ENCODE measurements at regions not wholly inside any gene's neighbourhood (a gene's known extent, or its start where the extent isn't known, plus 50 kb on each side); places are given as distances from the start of the nearest gene placed in this dataset.

GRCh38 chr1:84048820-84049219 is 49.9 kb upstream of the TTLL7 start:
- DNase-seq = no peak
- Mint-ChIP-seq H3K27ac (no peak overlapping the region), H3K4me1 (no peaks in the 10 kb centered on the region), H3K4me3 (no peak overlapping the region), H3K36me3 (no peaks in the 10 kb centered on the region), H3K9me3 (no peaks in the 10 kb centered on the region), H3K27me3 (no peaks in the 10 kb centered on the region)
- ATAC-seq (replicated peaks) = no peak
